ENCODE measurements at regions not wholly inside any gene's neighbourhood (a gene's known extent, or its start where the extent isn't known, plus 50 kb on each side); places are given as distances from the start of the nearest gene placed in this dataset.

- Histone ChIP-seq H3K4me1 (ENCODE audit: control insufficient read depth in 1 of 2, insufficient read depth in 2 of 2, low read length in 2 of 2) (peaks cover 0 to 3% of the 10 kb centered on the region in 2 experiments), H3K4me3 (ENCODE audit: low read depth, low read length) (no peak overlapping the region), H2BK5ac (ENCODE audit: low read depth, low read length, poor library complexity) (no peak overlapping the region), H2AK5ac (ENCODE audit: low read length) (no peak overlapping the region), H4K8ac (ENCODE audit: low read depth, low read length) (no peak overlapping the region), H3K27me3 (ENCODE audit: insufficient read depth, low read length) (no peaks in the 10 kb centered on the region), H3K4ac (ENCODE audit: low read depth, low read length) (no peak overlapping the region), H4K12ac (ENCODE audit: low read depth, low read length) (no peak overlapping the region), H4K91ac (ENCODE audit: low read depth, low read length) (no peak overlapping the region), H3K14ac (ENCODE audit: low read length) (no peak overlapping the region), H3K36me3 (ENCODE audit: control insufficient read depth in 1 of 2, insufficient read depth in 2 of 2, low read length in 2 of 2) (no peaks in the 10 kb centered on the region), H3K4me2 (ENCODE audit: low read length) (no peak overlapping the region), H3K79me1 (ENCODE audit: low read length) (no peaks in the 10 kb centered on the region), H2BK12ac (ENCODE audit: low read length) (no peak overlapping the region), H3K23ac (ENCODE audit: low read length) (no peak overlapping the region), H3K79me2 (ENCODE audit: control insufficient read depth, insufficient read depth, low read length, poor library complexity) (no peaks in the 10 kb centered on the region), H3K9me3 (ENCODE audit: insufficient read depth, low read depth, low read length) (no peaks in the 10 kb centered on the region), H3K27ac (ENCODE audit: low read depth, low read length) (no peak overlapping the region), H2AFZ (ENCODE audit: insufficient read depth, low read length, poor library complexity) (no peak overlapping the region), H2BK120ac (ENCODE audit: insufficient read depth, low read length, poor library complexity) (no peak overlapping the region), H3K18ac (ENCODE audit: low read length) (no peak overlapping the region), H3K9ac (ENCODE audit: low read length) (no peak overlapping the region)
- no CpG with 5 or more reads among the region's 1 CpG for WGBS (ENCODE audit: extremely low coverage, insufficient coverage, insufficient read length)
- DNase-seq: no peak
Measured at GRCh38 chr9:87029905-87030304, 82.6 kb upstream of the GAS1 start.

GRCh38 chr9:87034841-87035240 lies 87.5 kb upstream of the GAS1 start:
- H3K4me2 ChIP-seq (ENCODE audit: low read length): no peak overlapping the region
- no peak overlapping the region for H3K4me3 ChIP-seq (ENCODE audit: low read depth, low read length)
- H2BK5ac ChIP-seq (ENCODE audit: low read depth, low read length, poor library complexity): no peak overlapping the region
- H2BK120ac ChIP-seq (ENCODE audit: insufficient read depth, low read length, poor library complexity): no peak overlapping the region
- no peak overlapping the region for H2AK5ac ChIP-seq (ENCODE audit: low read length)
- no peak overlapping the region for H3K27ac ChIP-seq (ENCODE audit: low read depth, low read length)
- no peak for DNase-seq
- no peak overlapping the region for H3K23ac ChIP-seq (ENCODE audit: low read length)
- no peak overlapping the region for H2AFZ ChIP-seq (ENCODE audit: insufficient read depth, low read length, poor library complexity)
- no CpG with 5 or more reads among the region's 8 CpGs for WGBS (ENCODE audit: extremely low coverage, insufficient coverage, insufficient read length)
- no peak overlapping the region for H4K91ac ChIP-seq (ENCODE audit: low read depth, low read length)
- H3K18ac ChIP-seq (ENCODE audit: low read length): no peak overlapping the region
- H3K9ac ChIP-seq (ENCODE audit: low read length): no peak overlapping the region
- peaks cover 0 to 2% of the 10 kb centered on the region in 2 experiments for H3K4me1 ChIP-seq (ENCODE audit: control insufficient read depth in 1 of 2, insufficient read depth in 2 of 2, low read length in 2 of 2)
- no peaks in the 10 kb centered on the region for H3K79me2 ChIP-seq (ENCODE audit: control insufficient read depth, insufficient read depth, low read length, poor library complexity)
- no peak overlapping the region for H3K4ac ChIP-seq (ENCODE audit: low read depth, low read length)
- no peaks in the 10 kb centered on the region for H3K36me3 ChIP-seq (ENCODE audit: control insufficient read depth in 1 of 2, insufficient read depth in 2 of 2, low read length in 2 of 2)
- no peak overlapping the region for H4K8ac ChIP-seq (ENCODE audit: low read depth, low read length)
- H2BK12ac ChIP-seq (ENCODE audit: low read length): no peak overlapping the region
- no peaks in the 10 kb centered on the region for H3K27me3 ChIP-seq (ENCODE audit: insufficient read depth, low read length)
- H3K79me1 ChIP-seq (ENCODE audit: low read length): no peaks in the 10 kb centered on the region
- H3K9me3 ChIP-seq (ENCODE audit: insufficient read depth, low read depth, low read length): no peaks in the 10 kb centered on the region
- H3K14ac ChIP-seq (ENCODE audit: low read length): no peak overlapping the region
- no peak overlapping the region for H4K12ac ChIP-seq (ENCODE audit: low read depth, low read length)

- Histone ChIP-seq H2BK12ac (ENCODE audit: low read length) (no peak overlapping the region), H3K9me3 (ENCODE audit: insufficient read depth, low read depth, low read length) (no peaks in the 10 kb centered on the region), H3K36me3 (ENCODE audit: control insufficient read depth in 1 of 2, insufficient read depth in 2 of 2, low read length in 2 of 2) (no peaks in the 10 kb centered on the region), H3K18ac (ENCODE audit: low read length) (no peak overlapping the region), H3K27me3 (ENCODE audit: insufficient read depth, low read length) (no peaks in the 10 kb centered on the region), H3K27ac (ENCODE audit: low read depth, low read length) (no peak overlapping the region), H4K8ac (ENCODE audit: low read depth, low read length) (no peak overlapping the region), H4K91ac (ENCODE audit: low read depth, low read length) (no peak overlapping the region), H3K79me1 (ENCODE audit: low read length) (no peaks in the 10 kb centered on the region), H3K14ac (ENCODE audit: low read length) (no peak overlapping the region), H2AFZ (ENCODE audit: insufficient read depth, low read length, poor library complexity) (no peak overlapping the region), H3K4ac (ENCODE audit: low read depth, low read length) (no peak overlapping the region), H3K79me2 (ENCODE audit: control insufficient read depth, insufficient read depth, low read length, poor library complexity) (no peaks in the 10 kb centered on the region), H3K4me3 (ENCODE audit: low read depth, low read length) (no peak overlapping the region), H2BK5ac (ENCODE audit: low read depth, low read length, poor library complexity) (no peak overlapping the region), H3K4me2 (ENCODE audit: low read length) (no peak overlapping the region), H3K23ac (ENCODE audit: low read length) (no peak overlapping the region), H2AK5ac (ENCODE audit: low read length) (no peak overlapping the region), H2BK120ac (ENCODE audit: insufficient read depth, low read length, poor library complexity) (no peak overlapping the region), H4K12ac (ENCODE audit: low read depth, low read length) (no peak overlapping the region), H3K9ac (ENCODE audit: low read length) (no peak overlapping the region), H3K4me1 (ENCODE audit: control insufficient read depth in 1 of 2, insufficient read depth in 2 of 2, low read length in 2 of 2) (peaks cover 0 to 7% of the 10 kb centered on the region in 2 experiments)
- no peak for DNase-seq
- no CpG with 5 or more reads among the region's 5 CpGs for WGBS (ENCODE audit: extremely low coverage, insufficient coverage, insufficient read length)
Measured at GRCh38 chr9:87035879-87036278, 88.6 kb upstream of the GAS1 start.

GRCh38 chr9:87036506-87036905 lies 89.2 kb upstream of the GAS1 start:
- no peak overlapping the region for H3K4me3 ChIP-seq (ENCODE audit: low read depth, low read length)
- no peak overlapping the region for H2AFZ ChIP-seq (ENCODE audit: insufficient read depth, low read length, poor library complexity)
- H3K4me1 ChIP-seq (ENCODE audit: control insufficient read depth in 1 of 2, insufficient read depth in 2 of 2, low read length in 2 of 2): peaks cover 0 to 7% of the 10 kb centered on the region in 2 experiments
- no peaks in the 10 kb centered on the region for H3K79me1 ChIP-seq (ENCODE audit: low read length)
- H3K27ac ChIP-seq (ENCODE audit: low read depth, low read length): no peak overlapping the region
- no peak overlapping the region for H3K14ac ChIP-seq (ENCODE audit: low read length)
- no peak overlapping the region for H4K8ac ChIP-seq (ENCODE audit: low read depth, low read length)
- no peak overlapping the region for H3K4me2 ChIP-seq (ENCODE audit: low read length)
- H3K36me3 ChIP-seq (ENCODE audit: control insufficient read depth in 1 of 2, insufficient read depth in 2 of 2, low read length in 2 of 2): no peaks in the 10 kb centered on the region
- H3K18ac ChIP-seq (ENCODE audit: low read length): no peak overlapping the region
- no peak overlapping the region for H2AK5ac ChIP-seq (ENCODE audit: low read length)
- H3K4ac ChIP-seq (ENCODE audit: low read depth, low read length): no peak overlapping the region
- H3K9ac ChIP-seq (ENCODE audit: low read length): no peak overlapping the region
- no peaks in the 10 kb centered on the region for H3K9me3 ChIP-seq (ENCODE audit: insufficient read depth, low read depth, low read length)
- H4K12ac ChIP-seq (ENCODE audit: low read depth, low read length): no peak overlapping the region
- H3K27me3 ChIP-seq (ENCODE audit: insufficient read depth, low read length): no peaks in the 10 kb centered on the region
- H4K91ac ChIP-seq (ENCODE audit: low read depth, low read length): no peak overlapping the region
- no peak overlapping the region for H2BK5ac ChIP-seq (ENCODE audit: low read depth, low read length, poor library complexity)
- H3K23ac ChIP-seq (ENCODE audit: low read length): no peak overlapping the region
- H3K79me2 ChIP-seq (ENCODE audit: control insufficient read depth, insufficient read depth, low read length, poor library complexity): no peaks in the 10 kb centered on the region
- no peak overlapping the region for H2BK12ac ChIP-seq (ENCODE audit: low read length)
- WGBS (ENCODE audit: extremely low coverage, insufficient coverage, insufficient read length): no CpG with 5 or more reads among the region's 2 CpGs
- DNase-seq: no peak
- H2BK120ac ChIP-seq (ENCODE audit: insufficient read depth, low read length, poor library complexity): no peak overlapping the region
